ENCODE measurements at regions not wholly inside any gene's neighbourhood (a gene's known extent, or its start where the extent isn't known, plus 50 kb on each side); places are given as distances from the start of the nearest gene placed in this dataset.
A peak's percentile ranks its signal among the peaks of the same experiment; 100 is the strongest.

GRCh38 chr1:84078842-84079202 is 65.2 kb upstream of the PRKACB start:
- Histone ChIP-seq H3K18ac (ENCODE audit: low read length) (no peak overlapping the region), H3K79me1 (ENCODE audit: low read length) (peaks cover 2% of the 10 kb centered on the region)

GRCh38 chr1:84078108-84078841 is 65.8 kb upstream of the PRKACB start:
- Histone ChIP-seq H3K23ac (ENCODE audit: low read length) (peak overlapping the region; percentile 10), H3K4me2 (ENCODE audit: low read length) (peak overlapping the region; percentile 73), H3K4me3 (ENCODE audit: low read length) (peak overlapping the region; percentile 85), H2BK120ac (ENCODE audit: low read depth, low read length) (no peak overlapping the region), H3K27ac (ENCODE audit: low read depth, low read length) (peak overlapping the region; percentile 91), H3K9ac (ENCODE audit: low read length) (peak overlapping the region; percentile 93), H3K79me1 (ENCODE audit: low read length) (peaks cover under 1% of the 10 kb centered on the region), H2AK5ac (ENCODE audit: low read length) (no peak overlapping the region), H4K8ac (ENCODE audit: low read depth, low read length) (peak overlapping the region; percentile 60), H2BK5ac (ENCODE audit: low read length) (no peak overlapping the region), H4K5ac (ENCODE audit: low read length) (no peak overlapping the region), H3K27me3 (ENCODE audit: insufficient read depth, low read length, poor library complexity) (no peaks in the 10 kb centered on the region), H3K4ac (ENCODE audit: low read depth, low read length) (peak overlapping the region; percentile 81), H3K56ac (ENCODE audit: low read length) (peak overlapping the region; percentile 96), H3K18ac (ENCODE audit: low read length) (peak overlapping the region; percentile 88), H3K79me2 (ENCODE audit: control insufficient read depth, insufficient read depth, low read length) (peaks cover 6% of the 10 kb centered on the region), H3K4me1 (ENCODE audit: control insufficient read depth, low read depth, low read length) (no peaks in the 10 kb centered on the region), H2BK15ac (replicated peaks; ENCODE audit: low read depth) (no peak overlapping the region), H3K36me3 (ENCODE audit: control insufficient read depth, insufficient read depth, low read length) (no peaks in the 10 kb centered on the region)
- peak; percentile 56 for DNase-seq
- WGBS (ENCODE audit: extremely low coverage, insufficient coverage, low lambda C conversion rate): no CpG with 5 or more reads among the region's 61 CpGs

More at GRCh38 chr1:84078842-84079202, 65.2 kb upstream of the PRKACB start:
- H2AK5ac ChIP-seq (ENCODE audit: low read length): no peak overlapping the region
- H3K4ac ChIP-seq (ENCODE audit: low read depth, low read length): no peak overlapping the region
- no peak overlapping the region for H4K8ac ChIP-seq (ENCODE audit: low read depth, low read length)
- peaks cover 6% of the 10 kb centered on the region for H3K79me2 ChIP-seq (ENCODE audit: control insufficient read depth, insufficient read depth, low read length)
- H3K27me3 ChIP-seq (ENCODE audit: insufficient read depth, low read length, poor library complexity): no peaks in the 10 kb centered on the region
- H3K4me3 ChIP-seq (ENCODE audit: low read length): peak overlapping the region; percentile 85
- no peaks in the 10 kb centered on the region for H3K4me1 ChIP-seq (ENCODE audit: control insufficient read depth, low read depth, low read length)
- H2BK5ac ChIP-seq (ENCODE audit: low read length): no peak overlapping the region
- H2BK15ac ChIP-seq (replicated peaks; ENCODE audit: low read depth): no peak overlapping the region
- H3K56ac ChIP-seq (ENCODE audit: low read length): peak overlapping the region; percentile 96
- no peak for DNase-seq
- peak overlapping the region; percentile 93 for H3K9ac ChIP-seq (ENCODE audit: low read length)
- no peak overlapping the region for H4K5ac ChIP-seq (ENCODE audit: low read length)
- WGBS (ENCODE audit: extremely low coverage, insufficient coverage, low lambda C conversion rate): no CpG with 5 or more reads among the region's 5 CpGs
- no peak overlapping the region for H3K23ac ChIP-seq (ENCODE audit: low read length)
- H2BK120ac ChIP-seq (ENCODE audit: low read depth, low read length): no peak overlapping the region
- peak overlapping the region; percentile 73 for H3K4me2 ChIP-seq (ENCODE audit: low read length)
- no peak overlapping the region for H3K27ac ChIP-seq (ENCODE audit: low read depth, low read length)
- no peaks in the 10 kb centered on the region for H3K36me3 ChIP-seq (ENCODE audit: control insufficient read depth, insufficient read depth, low read length)

DNA sequence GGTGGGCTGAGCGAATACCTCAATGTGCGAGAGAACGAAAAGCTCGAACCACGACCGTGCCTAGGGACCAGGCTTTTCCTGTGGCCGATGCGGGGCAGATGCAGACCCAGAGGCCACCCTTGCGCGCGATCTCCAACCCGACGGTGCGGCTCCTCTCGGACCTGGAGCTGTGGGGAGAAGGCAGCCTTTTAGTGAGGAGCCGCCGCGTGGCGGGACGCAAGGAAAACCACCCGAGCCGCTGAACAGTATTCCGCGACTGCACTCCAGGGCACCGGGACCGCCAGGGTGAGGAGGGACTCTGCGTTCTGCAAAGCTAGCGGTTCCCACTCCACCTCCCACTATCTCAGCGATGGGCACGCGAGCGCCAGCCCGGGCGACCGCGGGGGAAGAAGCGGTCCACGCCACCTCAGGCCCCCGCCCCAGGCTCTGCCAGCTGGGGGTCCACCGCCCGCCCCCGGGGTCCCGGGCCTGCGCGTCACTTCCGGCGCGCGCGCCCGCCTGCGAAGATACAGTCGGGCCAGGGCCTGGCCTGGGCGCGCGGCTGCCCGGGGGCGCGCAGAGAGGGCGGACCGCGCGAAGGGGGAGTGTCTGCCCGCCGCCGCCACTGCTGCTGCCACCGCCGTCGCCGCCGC is 66.5 kb upstream of the PRKACB start:
- H2BK5ac ChIP-seq (ENCODE audit: low read length): no peak overlapping the region
- peak overlapping the region; percentile 38 for H3K4ac ChIP-seq (ENCODE audit: low read depth, low read length)
- no peaks in the 10 kb centered on the region for H3K4me1 ChIP-seq (ENCODE audit: control insufficient read depth, low read depth, low read length)
- no CpG with 5 or more reads among the region's 71 CpGs for WGBS (ENCODE audit: extremely low coverage, insufficient coverage, low lambda C conversion rate)
- H3K79me1 ChIP-seq (ENCODE audit: low read length): no peaks in the 10 kb centered on the region
- peak overlapping the region; percentile 93 for H3K9ac ChIP-seq (ENCODE audit: low read length)
- H3K4me2 ChIP-seq (ENCODE audit: low read length): peak overlapping the region; percentile 29
- no peak overlapping the region for H4K8ac ChIP-seq (ENCODE audit: low read depth, low read length)
- H3K4me3 ChIP-seq (ENCODE audit: low read length): peak overlapping the region; percentile 84
- DNase-seq: peak; percentile 90
- peak overlapping the region; percentile 88 for H3K18ac ChIP-seq (ENCODE audit: low read length)
- H3K79me2 ChIP-seq (ENCODE audit: control insufficient read depth, insufficient read depth, low read length): peaks cover 6% of the 10 kb centered on the region
- H3K56ac ChIP-seq (ENCODE audit: low read length): peak overlapping the region; percentile 98
- no peak overlapping the region for H3K23ac ChIP-seq (ENCODE audit: low read length)
- H3K36me3 ChIP-seq (ENCODE audit: control insufficient read depth, insufficient read depth, low read length): no peaks in the 10 kb centered on the region
- no peak overlapping the region for H2AK5ac ChIP-seq (ENCODE audit: low read length)
- H2BK15ac ChIP-seq (replicated peaks; ENCODE audit: low read depth): no peak overlapping the region
- H3K27me3 ChIP-seq (ENCODE audit: insufficient read depth, low read length, poor library complexity): no peaks in the 10 kb centered on the region
- H4K5ac ChIP-seq (ENCODE audit: low read length): no peak overlapping the region
- peak overlapping the region; percentile 91 for H3K27ac ChIP-seq (ENCODE audit: low read depth, low read length)
- H2BK120ac ChIP-seq (ENCODE audit: low read depth, low read length): no peak overlapping the region

GRCh38 chr1:84073266-84073665 is 70.8 kb upstream of the PRKACB start:
- Histone ChIP-seq H2BK120ac (ENCODE audit: low read depth, low read length) (no peak overlapping the region), H2AK5ac (ENCODE audit: low read length) (no peak overlapping the region), H3K4me3 (ENCODE audit: low read length) (no peak overlapping the region), H3K4me1 (ENCODE audit: control insufficient read depth, low read depth, low read length) (no peaks in the 10 kb centered on the region), H4K8ac (ENCODE audit: low read depth, low read length) (no peak overlapping the region), H2BK15ac (replicated peaks; ENCODE audit: low read depth) (no peak overlapping the region), H3K79me1 (ENCODE audit: low read length) (no peaks in the 10 kb centered on the region), H3K9ac (ENCODE audit: low read length) (no peak overlapping the region), H3K4ac (ENCODE audit: low read depth, low read length) (no peak overlapping the region), H3K27me3 (ENCODE audit: insufficient read depth, low read length, poor library complexity) (no peaks in the 10 kb centered on the region), H3K18ac (ENCODE audit: low read length) (no peak overlapping the region), H4K5ac (ENCODE audit: low read length) (no peak overlapping the region), H3K27ac (ENCODE audit: low read depth, low read length) (no peak overlapping the region), H3K36me3 (ENCODE audit: control insufficient read depth, insufficient read depth, low read length) (no peaks in the 10 kb centered on the region), H3K79me2 (ENCODE audit: control insufficient read depth, insufficient read depth, low read length) (no peaks in the 10 kb centered on the region), H3K4me2 (ENCODE audit: low read length) (no peak overlapping the region), H2BK5ac (ENCODE audit: low read length) (no peak overlapping the region), H3K56ac (ENCODE audit: low read length) (no peak overlapping the region), H3K23ac (ENCODE audit: low read length) (no peak overlapping the region)
- no CpG with 5 or more reads among the region's 3 CpGs for WGBS (ENCODE audit: extremely low coverage, insufficient coverage, low lambda C conversion rate)
- DNase-seq: peak; percentile 41

DNA sequence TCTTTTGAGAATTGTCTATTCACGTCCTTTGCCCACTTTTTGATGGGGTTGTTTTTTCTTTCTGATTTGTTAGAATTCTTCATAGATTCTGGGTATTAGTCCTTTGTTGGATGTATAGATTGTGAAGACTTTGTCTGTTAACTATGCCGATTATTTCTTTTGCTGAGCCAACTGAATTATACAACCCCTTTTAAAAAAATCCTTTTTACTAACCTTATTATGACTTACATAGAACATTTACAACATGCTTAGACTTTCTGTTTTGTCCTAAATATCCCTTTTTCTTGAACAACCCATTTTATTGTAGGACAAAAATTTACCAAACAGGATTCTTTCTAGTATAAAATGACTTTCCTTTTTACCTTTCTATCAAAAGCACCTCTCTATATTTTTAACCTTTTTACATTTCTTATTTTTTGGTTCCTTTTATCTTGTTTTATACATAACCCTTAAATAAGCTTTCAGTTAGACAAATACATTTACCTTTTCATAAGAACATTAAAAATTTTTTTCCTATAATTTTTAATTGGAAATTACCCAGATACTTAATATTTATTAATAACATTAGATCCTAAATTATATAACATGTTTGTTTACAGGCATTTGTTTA is 70.4 kb upstream of the TTLL7 start:
- Histone ChIP-seq H2BK120ac (ENCODE audit: low read depth, low read length) (no peak overlapping the region), H4K8ac (ENCODE audit: low read depth, low read length) (no peak overlapping the region), H3K9ac (ENCODE audit: low read length) (no peak overlapping the region), H3K79me2 (ENCODE audit: control insufficient read depth, insufficient read depth, low read length) (no peaks in the 10 kb centered on the region), H2AK5ac (ENCODE audit: low read length) (no peak overlapping the region), H3K4me1 (ENCODE audit: control insufficient read depth, low read depth, low read length) (no peaks in the 10 kb centered on the region), H2BK15ac (replicated peaks; ENCODE audit: low read depth) (no peak overlapping the region), H3K4me2 (ENCODE audit: low read length) (no peak overlapping the region), H3K27ac (ENCODE audit: low read depth, low read length) (no peak overlapping the region), H3K4ac (ENCODE audit: low read depth, low read length) (no peak overlapping the region), H3K36me3 (ENCODE audit: control insufficient read depth, insufficient read depth, low read length) (no peaks in the 10 kb centered on the region), H3K4me3 (ENCODE audit: low read length) (no peak overlapping the region), H3K18ac (ENCODE audit: low read length) (no peak overlapping the region), H3K79me1 (ENCODE audit: low read length) (no peaks in the 10 kb centered on the region), H3K27me3 (ENCODE audit: insufficient read depth, low read length, poor library complexity) (no peaks in the 10 kb centered on the region), H4K5ac (ENCODE audit: low read length) (no peak overlapping the region), H3K56ac (ENCODE audit: low read length) (no peak overlapping the region), H2BK5ac (ENCODE audit: low read length) (no peak overlapping the region), H3K23ac (ENCODE audit: low read length) (no peak overlapping the region)
- peak; percentile 57 for DNase-seq
- WGBS (ENCODE audit: extremely low coverage, insufficient coverage, low lambda C conversion rate): no CpG with 5 or more reads among the region's 2 CpGs
